DND-41 (cell line): ENCODE measurements at regions not wholly inside any gene's neighbourhood (a gene's known extent, or its start where the extent isn't known, plus 50 kb on each side); places are given as distances from the start of the nearest gene placed in this dataset.

Experiments
- ATAC-seq: fragments of 200-7000 bp; cut with Tn5 transposase; 3 replicates; pipeline ENCODE4 v1.9.1; 2021; ENCODE audit warnings: low read depth; ENCODE audit not compliant: insufficient read depth
- DNase-seq: peaks from one replicate; pipeline ENCODE4 v3.0.0-alpha.2; 2020
- H2AFZ ChIP-seq: 2 replicates; pipeline ENCODE4 v1.6.0; 2012; ENCODE audit warnings: low read depth, low read length
- H3K27ac ChIP-seq: 2 replicates; pipeline ENCODE4 v1.5.1; 2012; ENCODE audit warnings: low read length, inconsistent platforms
- H3K27me3 ChIP-seq: fragments of 200-600 bp; sonication (generic); 2 replicates; pipeline ENCODE4 v1.6.0; 2012; ENCODE audit warnings: low read length, mild to moderate bottlenecking, inconsistent platforms; ENCODE audit not compliant: insufficient read depth, poor library complexity
- H3K36me3 ChIP-seq: 2 replicates; pipeline ENCODE4 v1.5.1; 2012; ENCODE audit warnings: low read length, inconsistent platforms; ENCODE audit not compliant: insufficient read depth
- H3K4me1 ChIP-seq: 2 replicates; pipeline ENCODE4 v1.5.1; 2012; ENCODE audit warnings: mild to moderate bottlenecking, low read length; ENCODE audit not compliant: insufficient read depth
- H3K4me2 ChIP-seq: 2 replicates; pipeline ENCODE4 v1.6.0; 2012; ENCODE audit warnings: mild to moderate bottlenecking, moderate library complexity, low read length, inconsistent platforms; ENCODE audit not compliant: insufficient read depth
- H3K4me3 ChIP-seq, 2 experiments: fragments of 200-600 bp in 1 of 2; shearing (Covaris generic) in 1 of 2; 2 replicates each; pipeline ENCODE4 v1.5.1; 2012 to 2016; ENCODE audit warnings: inconsistent platforms in 2 of 2, low read length in 2 of 2, mild to moderate bottlenecking in 2 of 2, low read depth in 1 of 2, moderate library complexity in 1 of 2
- H3K79me2 ChIP-seq: 2 replicates; pipeline ENCODE4 v1.6.0; 2012; ENCODE audit warnings: low read length, inconsistent platforms; ENCODE audit not compliant: insufficient read depth
- H3K9ac ChIP-seq: 2 replicates; pipeline ENCODE4 v1.6.0; 2012; ENCODE audit warnings: low read depth, mild to moderate bottlenecking, inconsistent platforms, low read length, moderate library complexity
- H3K9me3 ChIP-seq: 2 replicates; pipeline ENCODE4 v1.5.1; 2012; ENCODE audit warnings: low read length, moderate library complexity, mild to moderate bottlenecking, inconsistent platforms; ENCODE audit not compliant: insufficient read depth, severe bottlenecking
- H4K20me1 ChIP-seq: 2 replicates; pipeline ENCODE4 v1.6.0; 2012; ENCODE audit warnings: low read length; ENCODE audit not compliant: insufficient read depth
- EZH2 ChIP-seq: IDR thresholded peaks from 3 replicates; pipeline ENCODE4 v1.6.1; 2012; ENCODE audit warnings: borderline replicate concordance, low read depth, mild to moderate bottlenecking, moderate library complexity, low read length, inconsistent platforms; ENCODE audit not compliant: severe bottlenecking
- TF ChIP-seq, protein P1 (sequence below): IDR thresholded peaks from 2 replicates; pipeline ENCODE4 v1.5.1; 2012; ENCODE audit warnings: borderline replicate concordance, low read length, moderate library complexity, mild to moderate bottlenecking; ENCODE audit not compliant: poor library complexity, severe bottlenecking; ENCODE audit errors: extremely low read depth

DNA sequence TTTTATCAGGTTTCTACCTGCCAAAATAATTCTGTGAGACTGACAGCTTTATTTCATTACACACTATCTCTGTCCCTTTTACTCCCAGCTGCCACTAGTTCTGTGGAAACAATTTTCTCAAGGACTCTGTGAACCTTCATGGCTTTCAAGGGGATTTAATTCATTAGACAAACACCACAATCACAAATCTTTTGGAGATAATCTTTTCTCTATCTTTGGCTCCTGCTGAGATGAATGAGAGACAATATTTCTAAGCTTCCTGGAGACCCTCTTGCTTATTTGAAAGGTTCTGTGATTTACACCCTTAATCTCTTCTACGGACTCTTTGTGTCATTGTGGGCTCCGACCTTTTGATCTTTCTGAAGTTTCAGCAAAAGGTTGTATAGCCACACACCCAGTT is 222.6 kb downstream of the PRDM9 start:
- Histone ChIP-seq H3K9ac (no peak overlapping the region), H3K27ac (no peak overlapping the region), H3K4me3 (no peak overlapping the region), H3K79me2 (no peaks in the 10 kb centered on the region), H4K20me1 (no peaks in the 10 kb centered on the region), H3K27me3 (no peaks in the 10 kb centered on the region), H2AFZ (no peak overlapping the region), H3K4me2 (no peak overlapping the region), H3K36me3 (no peaks in the 10 kb centered on the region), H3K9me3 (no peaks in the 10 kb centered on the region), H3K4me1 (no peaks in the 10 kb centered on the region)
- TF ChIP-seq EZH2 = no peak
- TF ChIP-seq, protein P1, sequence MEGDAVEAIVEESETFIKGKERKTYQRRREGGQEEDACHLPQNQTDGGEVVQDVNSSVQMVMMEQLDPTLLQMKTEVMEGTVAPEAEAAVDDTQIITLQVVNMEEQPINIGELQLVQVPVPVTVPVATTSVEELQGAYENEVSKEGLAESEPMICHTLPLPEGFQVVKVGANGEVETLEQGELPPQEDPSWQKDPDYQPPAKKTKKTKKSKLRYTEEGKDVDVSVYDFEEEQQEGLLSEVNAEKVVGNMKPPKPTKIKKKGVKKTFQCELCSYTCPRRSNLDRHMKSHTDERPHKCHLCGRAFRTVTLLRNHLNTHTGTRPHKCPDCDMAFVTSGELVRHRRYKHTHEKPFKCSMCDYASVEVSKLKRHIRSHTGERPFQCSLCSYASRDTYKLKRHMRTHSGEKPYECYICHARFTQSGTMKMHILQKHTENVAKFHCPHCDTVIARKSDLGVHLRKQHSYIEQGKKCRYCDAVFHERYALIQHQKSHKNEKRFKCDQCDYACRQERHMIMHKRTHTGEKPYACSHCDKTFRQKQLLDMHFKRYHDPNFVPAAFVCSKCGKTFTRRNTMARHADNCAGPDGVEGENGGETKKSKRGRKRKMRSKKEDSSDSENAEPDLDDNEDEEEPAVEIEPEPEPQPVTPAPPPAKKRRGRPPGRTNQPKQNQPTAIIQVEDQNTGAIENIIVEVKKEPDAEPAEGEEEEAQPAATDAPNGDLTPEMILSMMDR = no peak
- no peak for DNase-seq
- ATAC-seq = no peak

DNA sequence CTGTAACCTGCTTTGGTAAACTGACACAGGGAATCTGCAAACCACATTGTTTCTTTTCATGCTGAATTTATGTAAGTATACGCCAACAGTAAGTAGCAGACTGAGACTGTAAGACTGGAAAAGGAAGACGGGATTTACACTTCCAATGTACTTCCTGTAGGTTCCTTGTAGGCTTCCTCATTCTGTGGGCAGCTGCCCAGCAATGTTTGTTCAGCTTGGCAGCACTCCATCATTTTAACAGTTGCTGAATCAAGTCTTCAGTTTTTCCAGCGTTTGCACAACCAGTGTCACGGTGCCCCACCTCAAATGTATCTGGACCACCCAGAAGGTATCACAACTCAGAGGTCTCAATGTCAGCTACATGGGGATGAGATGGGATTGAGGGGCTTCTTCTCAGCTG is 232.6 kb downstream of the PRDM9 start:
- H3K9me3 ChIP-seq = no peaks in the 10 kb centered on the region
- H3K27ac ChIP-seq = no peak overlapping the region
- TF ChIP-seq, protein P1 = no peak
- TF ChIP-seq EZH2 = no peak
- no peaks in the 10 kb centered on the region for H3K4me1 ChIP-seq
- ATAC-seq = no peak
- H3K4me3 ChIP-seq = no peak overlapping the region
- DNase-seq = no peak
- H3K36me3 ChIP-seq = no peaks in the 10 kb centered on the region
- H3K79me2 ChIP-seq = no peaks in the 10 kb centered on the region
- H3K4me2 ChIP-seq = no peak overlapping the region
- H2AFZ ChIP-seq = no peak overlapping the region
- H4K20me1 ChIP-seq = no peaks in the 10 kb centered on the region
- no peak overlapping the region for H3K9ac ChIP-seq
- no peaks in the 10 kb centered on the region for H3K27me3 ChIP-seq

DNA sequence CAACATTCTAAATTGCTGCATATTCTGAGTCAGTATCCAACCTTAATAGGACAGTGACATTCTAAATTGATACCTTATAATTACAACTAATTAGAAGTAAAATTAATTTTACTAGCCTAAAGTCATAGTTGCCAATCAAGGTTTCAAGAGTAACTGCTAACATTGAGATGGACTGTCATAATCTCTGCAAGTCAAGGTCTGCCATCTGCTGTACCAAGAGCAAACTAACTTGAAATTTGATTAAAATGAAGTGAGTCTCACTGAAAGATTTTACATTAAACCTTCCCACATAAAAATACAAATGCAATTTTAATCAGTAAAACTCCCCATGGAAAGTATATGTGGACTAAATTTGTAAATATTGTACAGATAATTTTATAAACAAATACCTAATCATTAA is 235.3 kb downstream of the PRDM9 start:
- Histone ChIP-seq H3K36me3 (no peaks in the 10 kb centered on the region), H2AFZ (no peak overlapping the region), H3K4me1 (no peaks in the 10 kb centered on the region), H3K9me3 (no peaks in the 10 kb centered on the region), H3K27me3 (no peaks in the 10 kb centered on the region), H3K9ac (no peak overlapping the region), H3K27ac (no peak overlapping the region), H3K4me2 (no peak overlapping the region), H4K20me1 (no peaks in the 10 kb centered on the region), H3K79me2 (no peaks in the 10 kb centered on the region), H3K4me3 (no peak overlapping the region)
- TF ChIP-seq, protein P1 = no peak
- TF ChIP-seq EZH2 = no peak
- no peak for ATAC-seq
- no peak for DNase-seq

DNA sequence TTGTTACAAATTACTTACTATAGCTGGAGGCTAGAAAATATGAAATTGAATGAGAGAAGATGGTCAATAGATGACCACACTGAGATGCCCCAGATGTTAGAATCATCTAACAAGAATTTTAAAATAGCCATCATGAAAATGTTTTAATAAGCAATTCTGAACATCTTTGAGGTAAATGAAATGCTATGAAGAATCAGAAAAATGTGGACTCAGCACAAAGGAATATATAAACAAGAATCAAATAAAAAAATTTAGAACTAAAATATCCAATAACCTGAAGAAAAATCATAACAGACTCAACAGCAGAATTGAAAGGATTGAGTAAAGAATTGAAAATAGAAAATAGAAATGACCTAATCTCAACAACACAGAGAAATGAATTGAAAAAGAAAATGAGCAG is 248.5 kb downstream of the PRDM9 start:
- no peak for DNase-seq
- no peak overlapping the region for H3K4me2 ChIP-seq
- no peaks in the 10 kb centered on the region for H3K4me1 ChIP-seq
- no peaks in the 10 kb centered on the region for H3K79me2 ChIP-seq
- no peaks in the 10 kb centered on the region for H3K27me3 ChIP-seq
- ATAC-seq = no peak
- H3K27ac ChIP-seq = no peak overlapping the region
- no peaks in the 10 kb centered on the region for H3K36me3 ChIP-seq
- H2AFZ ChIP-seq = no peak overlapping the region
- no peak for TF ChIP-seq EZH2
- TF ChIP-seq, protein P1 = no peak
- H3K9me3 ChIP-seq = peaks cover 3% of the 10 kb centered on the region
- no peaks in the 10 kb centered on the region for H4K20me1 ChIP-seq
- H3K9ac ChIP-seq = no peak overlapping the region
- H3K4me3 ChIP-seq = no peak overlapping the region
